ENCODE measurements at regions not wholly inside any gene's neighbourhood (a gene's known extent, or its start where the extent isn't known, plus 50 kb on each side); places are given as distances from the start of the nearest gene placed in this dataset.

GRCh38 chr1:39085174-39085573 lies 59.0 kb downstream of the NDUFS5 start:
- 75 to 80% methylated on average over 4 of the region's 4 CpGs for WGBS, 2 donors
- Histone ChIP-seq H3K36me3 (no peaks in the 10 kb centered on the region), H3K4me1 (peaks cover 4 to 19% (median 18%) of the 10 kb centered on the region in 4 donors), H3K27ac (no peak overlapping the region), H3K9me3 (no peaks in the 10 kb centered on the region), H3K4me3 (no peak overlapping the region), H3K27me3 (peaks cover 0 to 25% (median 7%) of the 10 kb centered on the region in 4 donors)
- TF ChIP-seq POLR2A (IDR thresholded peaks at IDR 0.05), result no peak
- TF ChIP-seq, protein P1, sequence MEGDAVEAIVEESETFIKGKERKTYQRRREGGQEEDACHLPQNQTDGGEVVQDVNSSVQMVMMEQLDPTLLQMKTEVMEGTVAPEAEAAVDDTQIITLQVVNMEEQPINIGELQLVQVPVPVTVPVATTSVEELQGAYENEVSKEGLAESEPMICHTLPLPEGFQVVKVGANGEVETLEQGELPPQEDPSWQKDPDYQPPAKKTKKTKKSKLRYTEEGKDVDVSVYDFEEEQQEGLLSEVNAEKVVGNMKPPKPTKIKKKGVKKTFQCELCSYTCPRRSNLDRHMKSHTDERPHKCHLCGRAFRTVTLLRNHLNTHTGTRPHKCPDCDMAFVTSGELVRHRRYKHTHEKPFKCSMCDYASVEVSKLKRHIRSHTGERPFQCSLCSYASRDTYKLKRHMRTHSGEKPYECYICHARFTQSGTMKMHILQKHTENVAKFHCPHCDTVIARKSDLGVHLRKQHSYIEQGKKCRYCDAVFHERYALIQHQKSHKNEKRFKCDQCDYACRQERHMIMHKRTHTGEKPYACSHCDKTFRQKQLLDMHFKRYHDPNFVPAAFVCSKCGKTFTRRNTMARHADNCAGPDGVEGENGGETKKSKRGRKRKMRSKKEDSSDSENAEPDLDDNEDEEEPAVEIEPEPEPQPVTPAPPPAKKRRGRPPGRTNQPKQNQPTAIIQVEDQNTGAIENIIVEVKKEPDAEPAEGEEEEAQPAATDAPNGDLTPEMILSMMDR (IDR thresholded peaks at IDR 0.05), result no peak
- no peak for TF ChIP-seq POLR2AphosphoS5 (IDR thresholded peaks at IDR 0.05)
- no peak for TF ChIP-seq EP300 (IDR thresholded peaks at IDR 0.05)
- no peak for ATAC-seq (ENCODE audit: low FRiP score in 2 of 2)
- DNase-seq, result no peak

- TF ChIP-seq, protein P1 (IDR thresholded peaks at IDR 0.05), result no peak
- TF ChIP-seq EP300 (IDR thresholded peaks at IDR 0.05) (no peak), POLR2A (IDR thresholded peaks at IDR 0.05) (no peak), POLR2AphosphoS5 (IDR thresholded peaks at IDR 0.05) (no peak)
- DNase-seq (no peak), ATAC-seq (ENCODE audit: low FRiP score in 2 of 2) (no peak)
- 40 to 46% methylated on average over 3 of the region's 3 CpGs for WGBS, 2 donors
- Histone ChIP-seq H3K4me3 (no peak overlapping the region), H3K27ac (peak overlapping the region in 1 of 4 donors; percentile 30), H3K36me3 (no peaks in the 10 kb centered on the region), H3K9me3 (no peaks in the 10 kb centered on the region), H3K27me3 (peaks cover 0 to 18% (median 4%) of the 10 kb centered on the region in 4 donors), H3K4me1 (peaks cover 4 to 14% (median 11%) of the 10 kb centered on the region in 4 donors)
Observed at GRCh38 chr1:39086386-39086785, 60.2 kb downstream of the NDUFS5 start.

GRCh38 chr1:39086865-39087409 lies 60.8 kb downstream of the NDUFS5 start:
- peak overlapping the region in 1 of 4 donors; percentile 30 for H3K27ac ChIP-seq
- no peaks in the 10 kb centered on the region for H3K36me3 ChIP-seq
- no peaks in the 10 kb centered on the region for H3K9me3 ChIP-seq
- H3K4me1 ChIP-seq, result peaks cover 0 to 12% (median 7%) of the 10 kb centered on the region in 4 donors
- peak in 1 of 2 donors; percentile 78 for ATAC-seq (ENCODE audit: low FRiP score in 2 of 2)
- TF ChIP-seq, protein P1 (IDR thresholded peaks at IDR 0.05), result no peak
- TF ChIP-seq POLR2AphosphoS5 (IDR thresholded peaks at IDR 0.05) (no peak), EP300 (IDR thresholded peaks at IDR 0.05) (no peak), POLR2A (IDR thresholded peaks at IDR 0.05) (no peak)
- no peak for DNase-seq
- WGBS, 2 donors, result 72 to 82% methylated on average over 7 of the region's 7 CpGs
- H3K4me3 ChIP-seq, result no peak overlapping the region
- H3K27me3 ChIP-seq, result peaks cover 0 to 13% (median 1%) of the 10 kb centered on the region in 4 donors

DNA sequence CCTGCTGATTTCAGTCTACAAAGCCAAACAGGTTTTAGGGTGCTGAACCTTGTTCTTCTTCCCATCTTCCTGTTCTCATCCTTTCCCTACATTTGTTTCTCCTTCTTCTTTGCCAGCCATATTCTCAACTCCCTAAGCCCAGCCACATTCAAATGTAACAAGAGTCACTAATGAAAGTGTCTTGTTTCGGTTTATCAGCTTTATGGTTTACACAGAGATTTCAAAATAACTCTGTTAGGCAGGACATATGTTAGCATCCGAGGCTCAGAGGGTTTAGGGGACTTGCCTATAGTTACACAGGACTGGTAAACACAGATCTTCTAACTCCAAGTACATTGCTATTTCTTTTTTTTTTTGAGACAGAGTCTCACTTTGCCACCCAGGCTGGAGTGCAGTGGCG lies 61.3 kb downstream of the NDUFS5 start:
- Histone ChIP-seq H3K27ac (no peak overlapping the region), H3K27me3 (peaks cover 0 to 8% (median 0%) of the 10 kb centered on the region in 4 donors), H3K36me3 (no peaks in the 10 kb centered on the region), H3K4me1 (peaks cover 0 to 12% (median 6%) of the 10 kb centered on the region in 4 donors), H3K4me3 (no peak overlapping the region), H3K9me3 (no peaks in the 10 kb centered on the region)
- ATAC-seq (ENCODE audit: low FRiP score in 2 of 2) (no peak), DNase-seq (no peak)
- 77 to 82% methylated on average over 3 of the region's 3 CpGs for WGBS, 2 donors
- TF ChIP-seq EP300 (IDR thresholded peaks at IDR 0.05), result no peak
- TF ChIP-seq POLR2A (IDR thresholded peaks at IDR 0.05), result no peak

DNA sequence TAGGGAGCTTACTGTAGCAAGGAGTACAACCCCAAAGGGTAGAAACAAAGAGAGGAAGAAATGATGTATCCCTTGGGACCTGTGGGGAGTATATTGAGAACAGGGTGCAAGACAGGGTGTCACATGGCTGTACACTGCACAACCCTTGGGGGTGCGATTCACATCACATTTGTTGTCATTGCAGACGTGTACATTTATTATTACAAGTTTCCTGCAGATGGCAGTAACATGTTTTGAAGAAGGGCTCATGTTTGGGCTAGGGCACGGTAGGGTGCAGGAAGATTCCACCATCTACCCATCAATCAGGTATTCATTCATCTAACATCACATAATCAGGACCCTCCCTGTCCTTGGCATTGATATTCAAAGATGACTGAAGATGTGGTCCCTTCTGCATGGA lies 62.5 kb downstream of the NDUFS5 start:
- 69 to 76% methylated on average over 3 of the region's 3 CpGs for WGBS, 2 donors
- Histone ChIP-seq H3K27ac (no peak overlapping the region), H3K4me1 (peaks cover 0 to 15% (median 6%) of the 10 kb centered on the region in 4 donors)

More for the DNA sequence above, 62.5 kb downstream of the NDUFS5 start:
- no peak for TF ChIP-seq EP300 (IDR thresholded peaks at IDR 0.05)
- TF ChIP-seq, protein P1 (IDR thresholded peaks at IDR 0.05), result no peak
- no peak for TF ChIP-seq POLR2A (IDR thresholded peaks at IDR 0.05)
- TF ChIP-seq POLR2AphosphoS5 (IDR thresholded peaks at IDR 0.05), result no peak
- H3K4me3 ChIP-seq, result no peak overlapping the region
- no peaks in the 10 kb centered on the region for H3K36me3 ChIP-seq
- no peaks in the 10 kb centered on the region for H3K9me3 ChIP-seq
- no peaks in the 10 kb centered on the region for H3K27me3 ChIP-seq
- DNase-seq, result no peak
- no peak for ATAC-seq (ENCODE audit: low FRiP score in 2 of 2)
